ENCODE measurements at regions not wholly inside any gene's neighbourhood (a gene's known extent, or its start where the extent isn't known, plus 50 kb on each side); places are given as distances from the start of the nearest gene placed in this dataset.
"Not testable (repeated sequence)": the region's sequence is repeated elsewhere in the genome, so short reads cannot be mapped to it uniquely, and the experiment has no call there.

DNA sequence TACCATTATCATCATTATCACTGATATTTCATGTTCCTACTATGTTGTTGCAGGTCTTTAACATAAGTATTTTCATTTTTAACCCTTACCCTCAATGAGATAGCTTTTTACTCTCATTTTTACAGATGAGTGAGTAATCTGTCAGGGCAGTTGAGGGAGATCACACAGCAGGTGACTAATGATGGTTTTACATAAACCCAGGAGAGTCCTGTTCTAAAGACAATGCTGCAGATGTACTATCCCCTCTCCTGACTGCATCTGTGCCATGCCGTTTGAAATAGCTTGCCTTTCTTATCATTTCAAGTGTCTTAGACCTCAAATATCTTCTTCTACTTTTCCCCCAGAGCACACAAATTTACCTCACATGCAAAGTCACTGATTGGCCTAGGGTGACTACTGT, 1552.1 kb upstream of the SEL1L start (continued):
- TF ChIP-seq, protein P1, sequence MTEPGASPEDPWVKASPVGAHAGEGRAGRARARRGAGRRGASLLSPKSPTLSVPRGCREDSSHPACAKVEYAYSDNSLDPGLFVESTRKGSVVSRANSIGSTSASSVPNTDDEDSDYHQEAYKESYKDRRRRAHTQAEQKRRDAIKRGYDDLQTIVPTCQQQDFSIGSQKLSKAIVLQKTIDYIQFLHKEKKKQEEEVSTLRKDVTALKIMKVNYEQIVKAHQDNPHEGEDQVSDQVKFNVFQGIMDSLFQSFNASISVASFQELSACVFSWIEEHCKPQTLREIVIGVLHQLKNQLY (CRISPR knock-in tag; IDR thresholded peaks at IDR 0.05): no peak
- TF ChIP-seq TCF7 (CRISPR knock-in tag; IDR thresholded peaks at IDR 0.05; ENCODE audit: low read depth): no peak
- TF ChIP-seq SMAD4 (CRISPR knock-in tag; IDR thresholded peaks at IDR 0.05): no peak
- no peak for TF ChIP-seq JUN (CRISPR knock-in tag; IDR thresholded peaks at IDR 0.05)

DNA sequence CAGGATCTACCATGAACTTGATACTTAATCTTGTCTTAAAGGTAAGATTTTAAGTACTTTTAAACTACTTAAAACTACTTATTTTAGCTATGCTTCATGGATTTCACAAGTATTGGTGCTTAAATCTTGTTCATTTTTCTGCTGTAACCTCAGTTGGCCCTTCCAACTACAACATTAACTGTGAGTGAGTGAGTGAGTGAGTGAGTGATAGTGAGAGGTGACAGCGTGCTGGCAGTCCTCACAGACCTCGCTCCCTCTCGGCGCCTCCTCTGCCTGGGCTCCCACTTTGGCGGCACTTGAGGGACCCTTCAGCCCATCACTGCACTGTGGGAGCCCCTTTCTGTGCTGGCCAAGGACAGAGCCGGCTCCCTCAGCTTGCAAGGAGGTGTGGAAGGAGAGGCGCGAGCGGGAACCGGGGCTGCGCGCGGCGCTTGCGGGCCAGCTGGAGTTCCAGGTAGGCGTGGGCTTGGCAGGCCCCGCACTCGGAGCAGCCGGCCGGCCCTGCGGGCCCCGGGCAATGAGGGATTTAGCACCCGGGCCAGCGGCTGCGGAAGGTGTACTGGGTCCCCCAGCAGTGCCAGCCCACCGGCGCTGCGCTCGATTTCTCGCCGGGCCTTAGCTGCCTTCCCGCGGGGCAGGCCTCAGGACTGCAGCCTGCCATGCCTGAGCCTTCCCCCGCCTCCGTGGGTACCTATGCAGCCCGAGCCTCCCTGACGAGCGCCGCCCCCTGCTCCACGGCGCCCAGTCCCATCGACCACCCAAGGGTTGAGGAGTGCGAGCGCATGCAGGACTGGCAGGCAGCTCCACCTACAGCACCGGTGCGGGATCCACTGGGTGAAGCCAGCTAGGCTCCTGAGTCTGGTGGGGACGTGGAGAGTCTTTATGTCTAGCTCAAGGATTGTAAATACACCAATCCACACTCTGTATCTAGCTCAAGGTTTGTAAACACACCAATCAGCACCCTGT, 1558.6 kb upstream of the SEL1L start:
- POLR2A ChIA-PET: interaction anchor here (1.3 kb wide), 1 partner anchor 105 kb away, joined by 3 read pairs; no protein-coding TSS in a partner anchor
- H3K36me3 Mint-ChIP-seq, H3K9me3 Mint-ChIP-seq, H3K4me1 Mint-ChIP-seq, ATAC-seq, CTCF ChIA-PET, H3K27ac Mint-ChIP-seq: not testable (repeated sequence)
- H3K4me3 Mint-ChIP-seq: peak overlapping the region; percentile 45
- peak; percentile 38 for DNase-seq (ENCODE audit: low spot score)
- H3K27me3 Mint-ChIP-seq (ENCODE audit: low read depth): peaks cover 21% of the 10 kb centered on the region

DNA sequence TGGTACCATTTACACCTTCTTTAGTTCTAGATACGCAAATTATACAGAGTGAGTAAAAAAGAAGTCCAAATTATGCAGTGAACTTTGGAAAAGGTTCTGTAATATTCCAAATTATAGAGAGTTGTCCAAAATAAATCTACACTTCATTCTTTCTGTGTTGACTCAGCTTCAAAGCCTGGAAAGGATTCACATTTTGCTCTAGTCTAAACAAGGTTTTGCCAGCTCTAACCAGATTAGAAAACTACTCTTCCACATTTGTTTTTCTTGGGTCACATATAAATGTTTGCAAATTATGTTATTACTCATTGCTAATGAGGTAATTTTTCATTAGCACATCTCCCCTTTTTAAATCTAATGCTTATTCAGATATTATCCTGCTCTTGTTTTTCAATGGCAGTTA, 1562.4 kb upstream of the SEL1L start:
- ChIA-PET POLR2A (no interaction called here), CTCF (interaction anchor here (0.6 kb wide), 1 partner anchor 472 kb away, joined by 3 read pairs; no protein-coding TSS in a partner anchor)
- H3K4me1 Mint-ChIP-seq: peaks cover 3% of the 10 kb centered on the region; the same call in 1 of the 2 replicates
- no peaks in the 10 kb centered on the region for H3K9me3 Mint-ChIP-seq
- no peak overlapping the region for H3K27ac Mint-ChIP-seq
- ATAC-seq (no peak), DNase-seq (ENCODE audit: low spot score) (no peak)
- no peak for TF ChIP-seq GABPB1 (CRISPR knock-in tag; IDR thresholded peaks at IDR 0.05)
- TF ChIP-seq, protein P2, sequence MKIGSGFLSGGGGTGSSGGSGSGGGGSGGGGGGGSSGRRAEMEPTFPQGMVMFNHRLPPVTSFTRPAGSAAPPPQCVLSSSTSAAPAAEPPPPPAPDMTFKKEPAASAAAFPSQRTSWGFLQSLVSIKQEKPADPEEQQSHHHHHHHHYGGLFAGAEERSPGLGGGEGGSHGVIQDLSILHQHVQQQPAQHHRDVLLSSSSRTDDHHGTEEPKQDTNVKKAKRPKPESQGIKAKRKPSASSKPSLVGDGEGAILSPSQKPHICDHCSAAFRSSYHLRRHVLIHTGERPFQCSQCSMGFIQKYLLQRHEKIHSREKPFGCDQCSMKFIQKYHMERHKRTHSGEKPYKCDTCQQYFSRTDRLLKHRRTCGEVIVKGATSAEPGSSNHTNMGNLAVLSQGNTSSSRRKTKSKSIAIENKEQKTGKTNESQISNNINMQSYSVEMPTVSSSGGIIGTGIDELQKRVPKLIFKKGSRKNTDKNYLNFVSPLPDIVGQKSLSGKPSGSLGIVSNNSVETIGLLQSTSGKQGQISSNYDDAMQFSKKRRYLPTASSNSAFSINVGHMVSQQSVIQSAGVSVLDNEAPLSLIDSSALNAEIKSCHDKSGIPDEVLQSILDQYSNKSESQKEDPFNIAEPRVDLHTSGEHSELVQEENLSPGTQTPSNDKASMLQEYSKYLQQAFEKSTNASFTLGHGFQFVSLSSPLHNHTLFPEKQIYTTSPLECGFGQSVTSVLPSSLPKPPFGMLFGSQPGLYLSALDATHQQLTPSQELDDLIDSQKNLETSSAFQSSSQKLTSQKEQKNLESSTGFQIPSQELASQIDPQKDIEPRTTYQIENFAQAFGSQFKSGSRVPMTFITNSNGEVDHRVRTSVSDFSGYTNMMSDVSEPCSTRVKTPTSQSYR (CRISPR knock-in tag; IDR thresholded peaks at IDR 0.05): no peak
- no peak for TF ChIP-seq EMX1 (CRISPR knock-in tag; IDR thresholded peaks at IDR 0.05)
- no peak for TF ChIP-seq PRDM15 (CRISPR knock-in tag; IDR thresholded peaks at IDR 0.05)
- no peak overlapping the region for H3K4me3 Mint-ChIP-seq
- peaks cover 21% of the 10 kb centered on the region for H3K27me3 Mint-ChIP-seq (ENCODE audit: low read depth)
- no peaks in the 10 kb centered on the region for H3K36me3 Mint-ChIP-seq

- DNase-seq (ENCODE audit: low spot score): no peak
- Mint-ChIP-seq H3K27ac (no peak overlapping the region), H3K4me1 (peaks cover 7% of the 10 kb centered on the region), H3K36me3 (peaks cover 3% of the 10 kb centered on the region), H3K9me3 (peaks cover 7% of the 10 kb centered on the region), H3K4me3 (no peak overlapping the region), H3K27me3 (ENCODE audit: low read depth) (no peaks in the 10 kb centered on the region)
- ATAC-seq: no peak
- POLR2A ChIA-PET: no interaction called here
- TF ChIP-seq, protein P3, sequence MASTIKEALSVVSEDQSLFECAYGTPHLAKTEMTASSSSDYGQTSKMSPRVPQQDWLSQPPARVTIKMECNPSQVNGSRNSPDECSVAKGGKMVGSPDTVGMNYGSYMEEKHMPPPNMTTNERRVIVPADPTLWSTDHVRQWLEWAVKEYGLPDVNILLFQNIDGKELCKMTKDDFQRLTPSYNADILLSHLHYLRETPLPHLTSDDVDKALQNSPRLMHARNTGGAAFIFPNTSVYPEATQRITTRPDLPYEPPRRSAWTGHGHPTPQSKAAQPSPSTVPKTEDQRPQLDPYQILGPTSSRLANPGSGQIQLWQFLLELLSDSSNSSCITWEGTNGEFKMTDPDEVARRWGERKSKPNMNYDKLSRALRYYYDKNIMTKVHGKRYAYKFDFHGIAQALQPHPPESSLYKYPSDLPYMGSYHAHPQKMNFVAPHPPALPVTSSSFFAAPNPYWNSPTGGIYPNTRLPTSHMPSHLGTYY (CRISPR knock-in tag; IDR thresholded peaks at IDR 0.05): no peak
- TF ChIP-seq GRHL2 (CRISPR knock-in tag; IDR thresholded peaks at IDR 0.05; ENCODE audit: insufficient replicate concordance, severe bottlenecking): no peak
- TF ChIP-seq, protein P4, sequence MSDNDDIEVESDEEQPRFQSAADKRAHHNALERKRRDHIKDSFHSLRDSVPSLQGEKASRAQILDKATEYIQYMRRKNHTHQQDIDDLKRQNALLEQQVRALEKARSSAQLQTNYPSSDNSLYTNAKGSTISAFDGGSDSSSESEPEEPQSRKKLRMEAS (CRISPR knock-in tag; IDR thresholded peaks at IDR 0.05): no peak
- TF ChIP-seq PREB (CRISPR knock-in tag; IDR thresholded peaks at IDR 0.05; ENCODE audit: borderline replicate concordance): no peak
- no peak for TF ChIP-seq FOXJ3 (CRISPR knock-in tag; IDR thresholded peaks at IDR 0.05; ENCODE audit: borderline replicate concordance)
- no peak for TF ChIP-seq ZNF219 (CRISPR knock-in tag; IDR thresholded peaks at IDR 0.05; ENCODE audit: borderline replicate concordance)
- no peak for TF ChIP-seq STAT6 (CRISPR knock-in tag; conservative IDR thresholded peaks at IDR 0.05; ENCODE audit: low read depth)
- no peak for TF ChIP-seq NFYB (CRISPR knock-in tag; conservative IDR thresholded peaks at IDR 0.05; ENCODE audit: low read depth)
- CTCF ChIA-PET: no interaction called here
Observed at GRCh38 chr14:83101846-83102245, 1568.2 kb upstream of the SEL1L start.

All from WTC11 (cell line).